Activated CD8-positive, alpha-beta T cell treated with anti-CD3 and anti-CD28 coated beads for 36 hours (primary cell): ENCODE measurements at regions not wholly inside any gene's neighbourhood (a gene's known extent, or its start where the extent isn't known, plus 50 kb on each side); places are given as distances from the start of the nearest gene placed in this dataset.

Experiments used
- ATAC-seq: fragments of 200-7000 bp; cut with Tn5 transposase; one replicate; pipeline ENCODE4 v1.10.0; 2021; ENCODE audit warnings: mild to moderate bottlenecking, moderate library complexity
- CTCF ChIA-PET: fragments of 350-600 bp; sonication (Branson Sonifier 250); formaldehyde crosslinking; loops from one replicate; lab custom pipeline; 2021; ENCODE audit warnings: antibody characterized with exemption; lab: Charles Lee
- POLR2A ChIA-PET: fragments of 350-600 bp; sonication (Branson Sonifier 250); formaldehyde crosslinking; loops from one replicate; lab custom pipeline; 2021; ENCODE audit warnings: antibody characterized with exemption; lab: Charles Lee
- DNase-seq: peaks from one replicate; pipeline ENCODE4 v3.0.0-alpha.2; 2020
- H3K27ac Mint-ChIP-seq: one replicate; pipeline ENCODE4 v1.8.0; 2021; ENCODE audit warnings: mild to moderate bottlenecking, mixed read lengths
- H3K27me3 Mint-ChIP-seq: one replicate; pipeline ENCODE4 v1.8.0; 2021; ENCODE audit warnings: mixed read lengths
- H3K36me3 Mint-ChIP-seq: one replicate; pipeline ENCODE4 v1.8.0; 2021; ENCODE audit warnings: low read depth, mixed read lengths
- H3K4me1 Mint-ChIP-seq: one replicate; pipeline ENCODE4 v1.8.0; 2021; ENCODE audit warnings: low read depth, mixed read lengths
- H3K4me3 Mint-ChIP-seq: one replicate; pipeline ENCODE4 v1.8.0; 2021; ENCODE audit warnings: mild to moderate bottlenecking, moderate library complexity, mixed read lengths
- H3K9me3 Mint-ChIP-seq: one replicate; pipeline ENCODE4 v1.8.0; 2021; ENCODE audit warnings: mixed read lengths
- CTCF ChIP-seq: fragments of 200-600 bp; IDR thresholded peaks from one replicate; pipeline ENCODE4 v1.8.0; 2022; ENCODE audit warnings: antibody characterized with exemption, mild to moderate bottlenecking
- intact Hi-C: fragments of 100-400 bp; cut with micrococcal nuclease; formaldehyde crosslinking; loops from one replicate; pipeline ENCODE4 v1.10.0; 2022

- Mint-ChIP-seq H3K36me3 (no peaks in the 10 kb centered on the region), H3K27me3 (no peaks in the 10 kb centered on the region), H3K9me3 (no peaks in the 10 kb centered on the region), H3K4me1 (no peaks in the 10 kb centered on the region), H3K4me3 (no peak overlapping the region), H3K27ac (no peak overlapping the region)
- ATAC-seq (no peak), DNase-seq (no peak)
- ChIA-PET POLR2A (no interaction called here), CTCF (no interaction called here)
- no peak for TF ChIP-seq CTCF
- intact Hi-C loops, result no loop called here
Measured at GRCh38 chr6:23435798-23436197, 690.2 kb upstream of the NRSN1 start.

GRCh38 chr6:23441808-23442461 is 684.1 kb upstream of the NRSN1 start:
- POLR2A ChIA-PET, result no interaction called here
- Mint-ChIP-seq H3K27ac (no peak overlapping the region), H3K4me3 (no peak overlapping the region), H3K27me3 (no peaks in the 10 kb centered on the region), H3K36me3 (no peaks in the 10 kb centered on the region), H3K9me3 (no peaks in the 10 kb centered on the region), H3K4me1 (no peaks in the 10 kb centered on the region)
- CTCF ChIA-PET, result no interaction called here
- no peak for ATAC-seq
- no peak for TF ChIP-seq CTCF
- DNase-seq, result no peak
- intact Hi-C loops, result no loop called here

- ChIA-PET POLR2A (no interaction called here), CTCF (no interaction called here)
- ATAC-seq, result no peak
- Mint-ChIP-seq H3K4me3 (no peak overlapping the region), H3K36me3 (no peaks in the 10 kb centered on the region), H3K4me1 (no peaks in the 10 kb centered on the region), H3K27me3 (no peaks in the 10 kb centered on the region), H3K27ac (no peak overlapping the region), H3K9me3 (no peaks in the 10 kb centered on the region)
- intact Hi-C loops, result no loop called here
- no peak for TF ChIP-seq CTCF
- no peak for DNase-seq
Measured at GRCh38 chr6:23445157-23445710, 680.8 kb upstream of the NRSN1 start.

- ChIA-PET CTCF (no interaction called here), POLR2A (no interaction called here)
- no peak overlapping the region for H3K27ac Mint-ChIP-seq
- H3K4me1 Mint-ChIP-seq, result no peaks in the 10 kb centered on the region
- TF ChIP-seq CTCF, result no peak
- H3K27me3 Mint-ChIP-seq, result no peaks in the 10 kb centered on the region
- DNase-seq (no peak), ATAC-seq (no peak)
- intact Hi-C loops, result no loop called here
- no peaks in the 10 kb centered on the region for H3K9me3 Mint-ChIP-seq
- H3K36me3 Mint-ChIP-seq, result no peaks in the 10 kb centered on the region
- no peak overlapping the region for H3K4me3 Mint-ChIP-seq
Measured at GRCh38 chr6:23446469-23446967, 679.5 kb upstream of the NRSN1 start.

GRCh38 chr6:23447731-23448130 is 678.3 kb upstream of the NRSN1 start:
- DNase-seq (no peak), ATAC-seq (no peak)
- intact Hi-C loops, result no loop called here
- Mint-ChIP-seq H3K36me3 (no peaks in the 10 kb centered on the region), H3K9me3 (no peaks in the 10 kb centered on the region), H3K4me1 (no peaks in the 10 kb centered on the region), H3K27ac (no peak overlapping the region), H3K4me3 (no peak overlapping the region), H3K27me3 (no peaks in the 10 kb centered on the region)
- ChIA-PET CTCF (no interaction called here), POLR2A (no interaction called here)
- TF ChIP-seq CTCF, result no peak
